PC-3 (cell line): ENCODE measurements at regions not wholly inside any gene's neighbourhood (a gene's known extent, or its start where the extent isn't known, plus 50 kb on each side); places are given as distances from the start of the nearest gene placed in this dataset.

Source experiments
- ATAC-seq: fragments of 200-7000 bp; cut with Tn5 transposase; 2 replicates; pipeline ENCODE4 v1.9.1; 2020; ENCODE audit warnings: mild to moderate bottlenecking, moderate library complexity
- BruUV-seq: library from RNA; stranded (reverse); fragments of 400-500 nt; replicated peaks from 2 replicates; lab custom pipeline; 2021; lab: Mats Ljungman, UMichigan
- CTCF ChIA-PET: fragments of 300-600 bp; sonication (Branson Sonifier 250); formaldehyde crosslinking; loops from one replicate; lab custom pipeline; 2022; ENCODE audit warnings: antibody characterized with exemption; lab: Charles Lee
- POLR2A ChIA-PET: fragments of 300-600 bp; sonication (Branson Sonifier 250); formaldehyde crosslinking; loops from one replicate; lab custom pipeline; 2022; ENCODE audit warnings: antibody characterized with exemption; ENCODE audit not compliant: unreplicated experiment; lab: Charles Lee
- DNase-seq: peaks from one replicate; pipeline ENCODE4 v3.0.0-alpha.2; 2015
- H2AFZ ChIP-seq: fragments of 300-600 bp; sonication (generic); 2 replicates; pipeline ENCODE4 v1.6.0; 2016; ENCODE audit warnings: antibody characterized with exemption, low read length
- H3F3A ChIP-seq: fragments of 300-600 bp; sonication (generic); one replicate; pipeline ENCODE4 v1.6.0; 2017; ENCODE audit warnings: antibody characterized with exemption, low read length, control low read depth, mild to moderate bottlenecking; ENCODE audit not compliant: unreplicated experiment
- H3K27ac ChIP-seq: fragments of 300-600 bp; sonication (generic); 2 replicates; pipeline ENCODE4 v1.5.1; 2016; ENCODE audit warnings: mild to moderate bottlenecking, low read length
- H3K27me3 ChIP-seq: fragments of 300-600 bp; sonication (generic); 2 replicates; pipeline ENCODE4 v1.6.1; 2016; ENCODE audit warnings: low read length, mixed read lengths
- H3K36me3 ChIP-seq: fragments of 300-600 bp; sonication (generic); 2 replicates; pipeline ENCODE4 v1.6.1; 2016; ENCODE audit warnings: low read depth, mixed run types, low read length, mixed read lengths
- H3K4me1 ChIP-seq: fragments of 300-600 bp; sonication (generic); 2 replicates; pipeline ENCODE4 v1.5.1; 2016; ENCODE audit warnings: low read length; ENCODE audit not compliant: insufficient read depth
- H3K4me2 ChIP-seq: fragments of 300-600 bp; sonication (generic); 2 replicates; pipeline ENCODE4 v1.6.0; 2016; ENCODE audit warnings: low read length
- H3K4me3 ChIP-seq: fragments of 300-600 bp; sonication (generic); 2 replicates; pipeline ENCODE4 v1.5.1; 2016; ENCODE audit warnings: mild to moderate bottlenecking, low read length, mixed read lengths
- H3K79me2 ChIP-seq: fragments of 300-600 bp; sonication (generic); 2 replicates; pipeline ENCODE4 v1.6.1; 2017; ENCODE audit warnings: low read length, mixed read lengths
- H3K9ac ChIP-seq: fragments of 300-600 bp; sonication (generic); 2 replicates; pipeline ENCODE4 v1.6.0; 2016; ENCODE audit warnings: mild to moderate bottlenecking, low read length
- H3K9me2 ChIP-seq: fragments of 300-600 bp; sonication (generic); replicated peaks from 2 replicates; pipeline ENCODE4 v1.6.1; 2016; ENCODE audit warnings: mixed run types, low read length, mixed read lengths
- H3K9me3 ChIP-seq: fragments of 300-600 bp; sonication (generic); 2 replicates; pipeline ENCODE4 v1.6.1; 2016; ENCODE audit warnings: low read length, mixed read lengths
- H4K20me1 ChIP-seq: fragments of 300-600 bp; sonication (generic); 2 replicates; pipeline ENCODE4 v1.6.1; 2016; ENCODE audit warnings: low read length, mixed read lengths
- CTCF ChIP-seq: fragments of 300-600 bp; sonication (generic); conservative IDR thresholded peaks from 2 replicates; pipeline ENCODE4 v1.5.1; 2017; ENCODE audit warnings: antibody characterized with exemption, low read depth, mild to moderate bottlenecking, low read length
- EZH2 ChIP-seq: fragments of 300-600 bp; sonication (generic); IDR thresholded peaks from one replicate; pipeline ENCODE4 v1.6.1; 2017; ENCODE audit warnings: antibody characterized with exemption, mild to moderate bottlenecking, low read length; ENCODE audit not compliant: unreplicated experiment
- EZH2phosphoT487 ChIP-seq: fragments of 300-600 bp; sonication (generic); IDR thresholded peaks from 2 replicates; pipeline ENCODE4 v1.6.1; 2018; ENCODE audit warnings: mild to moderate bottlenecking, antibody characterized with exemption, low read length, borderline replicate concordance
- intact Hi-C: fragments of 100-400 bp; cut with micrococcal nuclease; formaldehyde crosslinking; loops from 2 replicates; pipeline ENCODE4 v1.9.0; 2023

- Histone ChIP-seq H3K9me3 (no peaks in the 10 kb centered on the region), H3K4me3 (no peak overlapping the region), H4K20me1 (no peaks in the 10 kb centered on the region), H3F3A (no peaks in the 10 kb centered on the region), H3K4me1 (peaks cover 25% of the 10 kb centered on the region), H3K36me3 (no peaks in the 10 kb centered on the region), H3K27ac (no peak overlapping the region), H3K79me2 (no peaks in the 10 kb centered on the region), H3K9ac (no peak overlapping the region), H3K9me2 (no peaks in the 10 kb centered on the region), H3K4me2 (no peak overlapping the region), H3K27me3 (no peaks in the 10 kb centered on the region), H2AFZ (no peak overlapping the region)
- intact Hi-C loops, result loop anchor here (1.0 kb wide), 1 partner anchor 45 kb away; no protein-coding TSS in a partner anchor
- BruUV-seq, result no TSS peak
- TF ChIP-seq EZH2 (no peak), EZH2phosphoT487 (no peak), CTCF (no peak)
- POLR2A ChIA-PET, result no interaction called here
- no peak for DNase-seq
- CTCF ChIA-PET, result no interaction called here
- ATAC-seq, result no peak
Measured at GRCh38 chr7:28361551-28361950, 50.8 kb upstream of the CREB5 start.

DNA sequence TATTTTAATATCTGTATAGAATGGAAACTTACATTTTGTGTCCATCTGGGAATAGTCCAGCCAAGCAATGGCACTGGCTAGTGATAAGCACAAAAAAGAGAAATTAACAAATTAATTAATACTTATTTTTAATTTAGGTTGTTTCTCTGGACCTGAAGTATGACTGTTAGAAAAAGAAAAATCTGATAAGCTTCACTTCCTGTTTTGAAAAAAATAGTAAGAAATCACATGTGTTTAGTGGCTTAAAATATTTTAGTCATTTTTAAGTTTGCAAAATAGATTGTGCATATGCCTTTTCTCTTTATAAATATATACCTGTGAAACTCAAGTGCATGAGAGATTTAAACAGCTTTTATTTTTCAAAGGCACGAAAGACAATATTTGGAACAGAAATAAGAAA lies 50.1 kb upstream of the CREB5 start:
- DNase-seq (no peak), ATAC-seq (no peak)
- Histone ChIP-seq H3K4me1 (peaks cover 23% of the 10 kb centered on the region), H3K9me2 (no peaks in the 10 kb centered on the region), H3K9me3 (no peaks in the 10 kb centered on the region), H3K36me3 (no peaks in the 10 kb centered on the region), H3K4me3 (no peak overlapping the region), H3K27ac (no peak overlapping the region), H2AFZ (no peak overlapping the region), H3K27me3 (no peaks in the 10 kb centered on the region), H3K79me2 (no peaks in the 10 kb centered on the region), H3K9ac (no peak overlapping the region), H3K4me2 (no peak overlapping the region), H3F3A (no peaks in the 10 kb centered on the region), H4K20me1 (no peaks in the 10 kb centered on the region)
- ChIA-PET POLR2A (no interaction called here), CTCF (interaction anchor here (1.0 kb wide), 1 partner anchor 63 kb away, joined by 4 read pairs; no protein-coding TSS in a partner anchor)
- no peak for TF ChIP-seq EZH2
- BruUV-seq, result no TSS peak
- intact Hi-C loops, result no loop called here
